ENCODE measurements at regions not wholly inside any gene's neighbourhood (a gene's known extent, or its start where the extent isn't known, plus 50 kb on each side); places are given as distances from the start of the nearest gene placed in this dataset.

GRCh38 chr3:64915778-64916177, 228.0 kb upstream of the ADAMTS9 start:
- ATAC-seq (ENCODE audit: low read depth), result no peak
- intact Hi-C loops (cut with micrococcal nuclease), result no loop called here
- no peak for DNase-seq
- ChIA-PET CTCF (no interaction called here), POLR2A (no interaction called here)
- no peaks in the 10 kb centered on the region for H3K4me1 Mint-ChIP-seq
- H3K9me3 Mint-ChIP-seq, result peaks cover 6% of the 10 kb centered on the region
- H3K27me3 Mint-ChIP-seq, result no peaks in the 10 kb centered on the region
- no peak overlapping the region for H3K4me3 Mint-ChIP-seq
- H3K27ac Mint-ChIP-seq, result no peak overlapping the region
- no peaks in the 10 kb centered on the region for H3K36me3 Mint-ChIP-seq (ENCODE audit: low read depth)
- TF ChIP-seq, protein P1, sequence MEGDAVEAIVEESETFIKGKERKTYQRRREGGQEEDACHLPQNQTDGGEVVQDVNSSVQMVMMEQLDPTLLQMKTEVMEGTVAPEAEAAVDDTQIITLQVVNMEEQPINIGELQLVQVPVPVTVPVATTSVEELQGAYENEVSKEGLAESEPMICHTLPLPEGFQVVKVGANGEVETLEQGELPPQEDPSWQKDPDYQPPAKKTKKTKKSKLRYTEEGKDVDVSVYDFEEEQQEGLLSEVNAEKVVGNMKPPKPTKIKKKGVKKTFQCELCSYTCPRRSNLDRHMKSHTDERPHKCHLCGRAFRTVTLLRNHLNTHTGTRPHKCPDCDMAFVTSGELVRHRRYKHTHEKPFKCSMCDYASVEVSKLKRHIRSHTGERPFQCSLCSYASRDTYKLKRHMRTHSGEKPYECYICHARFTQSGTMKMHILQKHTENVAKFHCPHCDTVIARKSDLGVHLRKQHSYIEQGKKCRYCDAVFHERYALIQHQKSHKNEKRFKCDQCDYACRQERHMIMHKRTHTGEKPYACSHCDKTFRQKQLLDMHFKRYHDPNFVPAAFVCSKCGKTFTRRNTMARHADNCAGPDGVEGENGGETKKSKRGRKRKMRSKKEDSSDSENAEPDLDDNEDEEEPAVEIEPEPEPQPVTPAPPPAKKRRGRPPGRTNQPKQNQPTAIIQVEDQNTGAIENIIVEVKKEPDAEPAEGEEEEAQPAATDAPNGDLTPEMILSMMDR (IDR thresholded peaks at IDR 0.05), result no peak

DNA sequence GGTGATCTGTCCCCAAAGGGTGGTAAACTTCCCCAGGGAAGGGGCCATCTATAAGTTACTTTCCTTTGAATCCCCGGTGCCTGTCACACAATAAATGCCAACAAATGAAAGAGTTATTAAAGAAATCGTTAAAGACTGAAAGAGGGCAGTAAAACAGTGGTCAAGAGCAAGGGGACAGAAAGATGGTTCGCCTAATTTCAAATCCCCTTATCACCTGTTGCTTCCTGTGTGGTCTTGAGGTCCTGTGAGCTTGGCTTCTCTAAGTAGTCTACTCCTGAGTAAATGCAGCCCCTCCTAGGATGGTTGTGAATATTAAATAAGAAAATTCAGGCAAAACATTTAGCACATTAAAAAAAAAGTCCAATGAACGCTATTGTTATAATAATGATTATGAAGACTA, 225.7 kb upstream of the ADAMTS9 start:
- ChIA-PET CTCF (no interaction called here), POLR2A (no interaction called here)
- DNase-seq, result no peak
- TF ChIP-seq, protein P1 (IDR thresholded peaks at IDR 0.05), result no peak
- Mint-ChIP-seq H3K36me3 (ENCODE audit: low read depth) (no peaks in the 10 kb centered on the region), H3K27me3 (no peaks in the 10 kb centered on the region), H3K9me3 (peaks cover 6% of the 10 kb centered on the region), H3K4me3 (no peak overlapping the region), H3K27ac (no peak overlapping the region), H3K4me1 (no peaks in the 10 kb centered on the region)
- no peak for ATAC-seq (ENCODE audit: low read depth)
- intact Hi-C loops (cut with micrococcal nuclease), result no loop called here

DNA sequence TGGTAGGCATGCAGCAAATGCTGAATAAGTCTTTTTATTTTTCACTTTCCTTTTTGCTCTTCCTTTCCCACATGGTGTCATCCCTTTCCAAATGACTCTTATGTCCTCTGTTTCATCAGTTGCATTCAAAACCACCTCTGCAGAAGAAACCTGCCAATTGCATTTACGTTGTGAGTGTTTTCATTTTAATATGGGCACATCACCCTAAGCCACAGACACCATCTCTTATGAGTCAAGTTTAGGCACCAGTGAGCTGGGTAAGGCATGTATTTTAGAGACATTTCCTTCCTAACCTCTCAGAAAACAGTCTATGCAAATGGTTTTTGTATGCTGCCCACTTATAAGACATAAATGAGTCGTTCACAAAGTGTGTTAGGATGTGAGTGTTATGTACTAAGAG, 223.3 kb upstream of the ADAMTS9 start:
- DNase-seq, result no peak

DNA sequence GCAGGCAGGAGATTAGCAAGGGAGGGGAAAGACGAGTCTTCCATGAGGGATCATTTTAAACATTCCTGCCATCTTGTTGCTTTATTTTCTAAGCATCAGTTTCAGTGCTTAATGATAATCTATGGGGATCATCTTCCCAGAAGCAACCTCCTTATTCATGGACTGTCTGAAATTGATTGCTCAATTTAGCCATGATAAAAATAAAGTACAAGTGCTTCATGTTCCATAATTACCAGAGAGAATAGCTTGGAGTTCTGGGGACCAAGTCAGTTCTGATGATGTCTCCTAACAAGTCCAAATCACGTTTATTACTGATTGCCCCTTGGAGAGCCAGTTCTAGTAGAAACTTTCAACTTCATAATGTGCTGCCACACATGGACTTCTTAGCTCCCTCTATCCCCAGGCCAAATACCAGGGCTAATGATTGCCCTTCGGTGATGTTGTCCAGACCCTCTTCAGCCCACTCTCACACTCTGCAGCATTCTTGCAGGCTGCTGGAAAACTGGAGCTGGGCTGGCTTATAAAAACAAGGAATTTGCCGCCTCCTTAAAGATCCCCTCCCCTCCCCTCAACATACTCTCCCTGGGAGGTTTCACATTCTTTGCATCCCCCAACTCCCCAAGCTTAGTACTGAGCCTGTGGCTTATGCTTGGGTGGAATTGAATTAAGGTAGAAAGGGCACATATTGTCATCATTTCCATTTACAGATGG, 222.1 kb upstream of the ADAMTS9 start:
- ATAC-seq (ENCODE audit: low read depth) (no peak), DNase-seq (no peak)
- Mint-ChIP-seq H3K4me1 (no peaks in the 10 kb centered on the region), H3K4me3 (no peak overlapping the region), H3K27ac (no peak overlapping the region), H3K36me3 (ENCODE audit: low read depth) (no peaks in the 10 kb centered on the region), H3K9me3 (peaks cover 14% of the 10 kb centered on the region), H3K27me3 (no peaks in the 10 kb centered on the region)
- TF ChIP-seq, protein P1 (IDR thresholded peaks at IDR 0.05), result no peak
- ChIA-PET POLR2A (no interaction called here), CTCF (no interaction called here)
- intact Hi-C loops (cut with micrococcal nuclease), result no loop called here

More for the DNA sequence above, 223.3 kb upstream of the ADAMTS9 start:
- no peaks in the 10 kb centered on the region for H3K36me3 Mint-ChIP-seq (ENCODE audit: low read depth)
- no peak overlapping the region for H3K4me3 Mint-ChIP-seq
- TF ChIP-seq, protein P1 (IDR thresholded peaks at IDR 0.05), result no peak
- H3K9me3 Mint-ChIP-seq, result peaks cover 14% of the 10 kb centered on the region
- H3K27ac Mint-ChIP-seq, result no peak overlapping the region
- CTCF ChIA-PET, result no interaction called here
- no peaks in the 10 kb centered on the region for H3K27me3 Mint-ChIP-seq
- no peaks in the 10 kb centered on the region for H3K4me1 Mint-ChIP-seq
- intact Hi-C loops (cut with micrococcal nuclease), result no loop called here
- no peak for ATAC-seq (ENCODE audit: low read depth)
- POLR2A ChIA-PET, result no interaction called here

DNA sequence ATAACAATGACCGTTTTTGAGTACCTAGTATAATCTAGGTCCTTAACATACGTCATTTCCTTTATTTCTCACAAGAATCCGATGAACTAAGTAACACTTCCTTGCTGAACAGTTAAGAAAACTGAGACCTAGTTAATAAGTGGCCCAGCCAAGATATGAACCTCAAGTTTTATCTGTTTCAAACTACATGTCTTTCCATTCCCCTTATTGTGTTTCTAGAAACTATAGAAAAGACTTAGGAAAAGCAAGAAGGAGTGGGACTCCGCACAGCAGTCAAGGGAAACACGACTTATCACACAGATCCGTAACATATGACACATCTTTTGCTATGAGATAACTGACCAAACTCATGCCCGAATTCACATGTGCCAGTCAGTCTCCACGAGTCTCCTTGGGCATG, 221.2 kb upstream of the ADAMTS9 start:
- no peak overlapping the region for H3K27ac Mint-ChIP-seq
- POLR2A ChIA-PET, result no interaction called here
- no peak for ATAC-seq (ENCODE audit: low read depth)

More for the DNA sequence above, 221.2 kb upstream of the ADAMTS9 start:
- CTCF ChIA-PET, result no interaction called here
- Mint-ChIP-seq H3K9me3 (peaks cover 14% of the 10 kb centered on the region), H3K27me3 (no peaks in the 10 kb centered on the region), H3K36me3 (ENCODE audit: low read depth) (no peaks in the 10 kb centered on the region), H3K4me1 (no peaks in the 10 kb centered on the region), H3K4me3 (no peak overlapping the region)
- TF ChIP-seq, protein P1 (IDR thresholded peaks at IDR 0.05), result no peak
- DNase-seq, result no peak
- intact Hi-C loops (cut with micrococcal nuclease), result no loop called here
